Breast epithelium (tissue), 4 donors: ENCODE measurements at regions not wholly inside any gene's neighbourhood (a gene's known extent, or its start where the extent isn't known, plus 50 kb on each side); places are given as distances from the start of the nearest gene placed in this dataset.

Experiments
- DNase-seq, 2 donors: peaks; one replicate each; pipeline ENCODE4 v3.0.0-alpha.2; 2019; ENCODE audit warnings: low spot score in 2 of 2
- H3K27ac ChIP-seq, 2 donors: fragments of 200-600 bp; sonication (generic) in 1 of 2; one replicate each; pipeline ENCODE4 v1.5.1; 2016 to 2019; ENCODE audit warnings: mild to moderate bottlenecking in 1 of 2
- H3K27me3 ChIP-seq, 2 donors: fragments of 200-600 bp; sonication (generic) in 1 of 2; one replicate each; pipeline versions ENCODE4 v1.5.1 to v1.6.0; 2017 to 2019; ENCODE audit warnings: control low read depth in 1 of 2, mild to moderate bottlenecking in 1 of 2
- H3K36me3 ChIP-seq: fragments of 200-600 bp; one replicate; pipeline ENCODE4 v1.5.1; 2019
- H3K4me1 ChIP-seq, 2 donors: fragments of 200-600 bp; sonication (generic); one replicate each; pipeline ENCODE4 v1.5.1; 2016 to 2019; ENCODE audit warnings: control low read depth in 1 of 2
- H3K4me3 ChIP-seq, 3 donors: fragments of 200-600 bp; sonication (generic); 1 replicate in 2 of 3; 2 replicates in 1 of 3; pipeline ENCODE4 v1.5.1; 2016 to 2019; ENCODE audit warnings: mild to moderate bottlenecking in 3 of 3, moderate library complexity in 2 of 3
- H3K9me3 ChIP-seq, 2 donors: fragments of 200-600 bp; sonication (generic) in 1 of 2; one replicate each; pipeline ENCODE4 v1.5.1; 2016 to 2019; ENCODE audit warnings: control low read depth in 1 of 2
- POLR2A ChIP-seq: fragments of 450-650 bp; IDR thresholded peaks from one replicate; pipeline ENCODE4 v1.6.1; 2016; ENCODE audit warnings: antibody characterized with exemption, mild to moderate bottlenecking, moderate library complexity
- POLR2AphosphoS5 ChIP-seq, 3 donors: sonication (generic); formaldehyde crosslinking; IDR thresholded peaks; one replicate each; pipeline ENCODE4 v1.6.1; 2017; ENCODE audit warnings: antibody characterized with exemption in 3 of 3
- intact Hi-C: fragments of 100-400 bp; cut with DNase I; formaldehyde crosslinking; loops from one replicate; pipeline ENCODE4 v1.15.1; 2023; ENCODE audit warnings: low total_unique reads
- TF ChIP-seq, protein P1 (sequence below), 3 donors: fragments of 450-650 bp; IDR thresholded peaks; one replicate each; pipeline ENCODE4 v1.5.1; 2016 to 2017; ENCODE audit warnings: antibody characterized with exemption in 3 of 3, mild to moderate bottlenecking in 3 of 3, moderate library complexity in 3 of 3

DNA sequence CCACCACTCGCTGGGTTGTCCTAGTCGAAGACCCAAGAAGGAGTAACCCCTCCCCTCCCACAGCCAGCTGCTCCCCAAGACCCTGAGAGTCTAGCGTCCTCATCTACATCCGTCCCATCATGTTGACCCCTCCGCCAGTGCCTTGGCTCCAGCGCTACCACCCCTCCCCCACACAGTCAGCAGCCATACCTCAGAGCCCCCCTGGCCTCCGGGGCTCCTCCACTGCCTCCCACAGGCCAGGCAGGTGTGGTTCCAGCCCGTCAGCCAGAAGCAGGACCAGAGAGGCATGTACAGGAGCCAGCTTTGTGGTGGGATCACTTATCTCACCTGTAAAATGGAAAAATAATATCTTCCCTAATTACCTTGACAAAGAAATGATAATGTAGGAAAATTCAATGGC lies 51.5 kb upstream of the PHF21B start:
- H3K27ac ChIP-seq: no peak overlapping the region
- DNase-seq: no peak
- no peaks in the 10 kb centered on the region for H3K4me1 ChIP-seq
- TF ChIP-seq POLR2AphosphoS5 (IDR thresholded peaks at IDR 0.05) (no peak), POLR2A (no peak)
- TF ChIP-seq, protein P1, sequence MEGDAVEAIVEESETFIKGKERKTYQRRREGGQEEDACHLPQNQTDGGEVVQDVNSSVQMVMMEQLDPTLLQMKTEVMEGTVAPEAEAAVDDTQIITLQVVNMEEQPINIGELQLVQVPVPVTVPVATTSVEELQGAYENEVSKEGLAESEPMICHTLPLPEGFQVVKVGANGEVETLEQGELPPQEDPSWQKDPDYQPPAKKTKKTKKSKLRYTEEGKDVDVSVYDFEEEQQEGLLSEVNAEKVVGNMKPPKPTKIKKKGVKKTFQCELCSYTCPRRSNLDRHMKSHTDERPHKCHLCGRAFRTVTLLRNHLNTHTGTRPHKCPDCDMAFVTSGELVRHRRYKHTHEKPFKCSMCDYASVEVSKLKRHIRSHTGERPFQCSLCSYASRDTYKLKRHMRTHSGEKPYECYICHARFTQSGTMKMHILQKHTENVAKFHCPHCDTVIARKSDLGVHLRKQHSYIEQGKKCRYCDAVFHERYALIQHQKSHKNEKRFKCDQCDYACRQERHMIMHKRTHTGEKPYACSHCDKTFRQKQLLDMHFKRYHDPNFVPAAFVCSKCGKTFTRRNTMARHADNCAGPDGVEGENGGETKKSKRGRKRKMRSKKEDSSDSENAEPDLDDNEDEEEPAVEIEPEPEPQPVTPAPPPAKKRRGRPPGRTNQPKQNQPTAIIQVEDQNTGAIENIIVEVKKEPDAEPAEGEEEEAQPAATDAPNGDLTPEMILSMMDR (IDR thresholded peaks at IDR 0.05): no peak
- intact Hi-C loops: no loop called here
- no peak overlapping the region for H3K4me3 ChIP-seq
- no peaks in the 10 kb centered on the region for H3K36me3 ChIP-seq
- H3K9me3 ChIP-seq: no peaks in the 10 kb centered on the region
- H3K27me3 ChIP-seq: no peaks in the 10 kb centered on the region

DNA sequence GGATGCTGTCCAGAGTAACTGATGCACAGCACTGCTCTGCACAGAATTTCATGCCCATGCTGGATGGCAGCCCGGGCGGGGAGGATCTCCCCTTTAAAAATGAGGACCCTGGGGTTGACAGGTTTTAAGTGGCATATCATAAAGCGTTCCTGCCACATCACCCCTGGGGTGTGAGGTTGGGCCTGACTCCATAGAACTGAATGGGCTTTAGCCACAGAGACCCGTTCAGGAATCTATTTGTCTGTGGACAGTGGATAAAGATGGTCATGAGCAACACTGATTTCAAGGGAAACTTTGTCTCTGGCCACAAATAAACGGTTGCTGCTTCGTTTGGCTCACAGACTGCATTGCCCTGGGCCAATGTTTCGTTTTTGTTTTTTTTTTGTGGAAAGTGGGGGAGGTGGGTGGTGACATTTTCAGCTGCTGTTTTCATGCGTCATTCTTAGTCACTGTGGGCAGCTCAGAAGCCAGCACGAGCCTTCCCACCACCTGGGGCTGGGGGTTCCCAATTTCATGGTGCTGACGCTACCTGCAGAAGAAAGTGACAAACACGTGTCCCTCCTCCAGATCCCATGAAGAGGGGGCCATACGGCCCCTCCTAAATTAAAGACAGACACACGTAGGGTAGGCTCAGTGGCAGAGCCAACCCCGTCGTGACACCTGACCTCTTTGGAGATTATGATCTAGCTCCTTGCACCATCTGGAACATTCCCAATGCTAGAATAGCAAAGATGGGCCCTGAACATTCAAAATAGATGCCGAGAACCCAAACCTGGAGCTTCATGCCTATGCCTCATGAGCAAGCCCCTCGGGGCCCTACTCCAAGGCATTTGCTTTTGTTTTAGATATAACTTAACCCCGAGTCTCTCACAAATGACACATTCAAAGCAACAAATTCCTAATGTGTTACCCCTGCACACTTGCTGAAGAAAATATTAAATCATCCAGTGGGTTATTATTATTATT lies 54.8 kb upstream of the PHF21B start:
- Histone ChIP-seq H3K4me1 (no peaks in the 10 kb centered on the region), H3K27ac (no peak overlapping the region), H3K36me3 (no peaks in the 10 kb centered on the region), H3K27me3 (no peaks in the 10 kb centered on the region), H3K9me3 (no peaks in the 10 kb centered on the region), H3K4me3 (no peak overlapping the region)
- TF ChIP-seq POLR2AphosphoS5 (IDR thresholded peaks at IDR 0.05) (no peak), POLR2A (no peak)
- TF ChIP-seq, protein P1 (IDR thresholded peaks at IDR 0.05): no peak
- intact Hi-C loops: no loop called here
- no peak for DNase-seq

DNA sequence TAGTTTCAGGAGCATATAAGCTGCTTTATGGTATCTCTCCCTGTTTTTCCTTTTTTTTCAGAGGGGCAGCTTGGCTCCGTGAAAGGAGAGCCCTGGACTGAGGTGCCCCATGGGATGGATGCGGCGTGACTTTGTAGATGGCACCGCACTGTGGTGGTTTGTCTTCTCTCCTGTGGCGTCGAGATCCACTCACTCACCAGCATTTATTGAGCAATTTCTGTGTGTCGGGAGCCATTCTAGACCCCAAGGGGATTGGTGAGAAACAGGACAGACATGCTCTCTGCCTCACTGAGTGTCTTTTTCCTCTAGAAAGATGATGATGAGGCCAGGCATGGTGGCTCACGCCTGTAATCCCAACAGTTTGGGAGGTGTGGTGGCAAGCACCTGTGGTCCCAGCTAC lies 55.9 kb upstream of the PHF21B start:
- Histone ChIP-seq H3K27ac (no peak overlapping the region), H3K4me3 (no peak overlapping the region), H3K27me3 (peaks cover 0 to 7% of the 10 kb centered on the region in 2 donors), H3K9me3 (no peaks in the 10 kb centered on the region), H3K36me3 (no peaks in the 10 kb centered on the region), H3K4me1 (no peaks in the 10 kb centered on the region)
- no peak for TF ChIP-seq POLR2AphosphoS5 (IDR thresholded peaks at IDR 0.05)
- TF ChIP-seq, protein P1 (IDR thresholded peaks at IDR 0.05): no peak
- no peak for TF ChIP-seq POLR2A
- no peak for DNase-seq
- intact Hi-C loops: no loop called here

DNA sequence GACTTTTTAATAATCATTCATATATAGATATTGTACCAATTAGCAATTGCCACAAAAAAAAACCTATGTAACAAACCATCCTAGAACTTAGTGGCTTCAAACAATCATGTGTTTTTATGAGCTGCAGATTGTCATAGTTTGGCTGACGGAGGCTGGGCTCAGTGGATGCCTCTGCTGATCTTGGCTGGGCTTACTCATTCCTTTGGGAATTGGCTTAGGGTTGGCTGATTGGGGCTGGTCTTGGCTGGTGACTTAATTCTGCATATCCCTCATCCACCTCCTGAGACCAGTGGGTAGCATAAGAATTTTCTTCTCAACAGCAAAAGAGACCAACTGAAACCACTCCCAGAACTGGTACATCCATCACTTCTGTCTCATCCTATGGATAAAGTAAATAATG lies 57.9 kb upstream of the PHF21B start:
- Histone ChIP-seq H3K27me3 (peaks cover 0 to 27% of the 10 kb centered on the region in 2 donors), H3K9me3 (no peaks in the 10 kb centered on the region), H3K4me3 (no peak overlapping the region), H3K4me1 (no peaks in the 10 kb centered on the region), H3K27ac (no peak overlapping the region), H3K36me3 (no peaks in the 10 kb centered on the region)
- no peak for DNase-seq
- intact Hi-C loops: no loop called here
- TF ChIP-seq POLR2A: no peak
- no peak for TF ChIP-seq POLR2AphosphoS5 (IDR thresholded peaks at IDR 0.05)
- TF ChIP-seq, protein P1 (IDR thresholded peaks at IDR 0.05): no peak

DNA sequence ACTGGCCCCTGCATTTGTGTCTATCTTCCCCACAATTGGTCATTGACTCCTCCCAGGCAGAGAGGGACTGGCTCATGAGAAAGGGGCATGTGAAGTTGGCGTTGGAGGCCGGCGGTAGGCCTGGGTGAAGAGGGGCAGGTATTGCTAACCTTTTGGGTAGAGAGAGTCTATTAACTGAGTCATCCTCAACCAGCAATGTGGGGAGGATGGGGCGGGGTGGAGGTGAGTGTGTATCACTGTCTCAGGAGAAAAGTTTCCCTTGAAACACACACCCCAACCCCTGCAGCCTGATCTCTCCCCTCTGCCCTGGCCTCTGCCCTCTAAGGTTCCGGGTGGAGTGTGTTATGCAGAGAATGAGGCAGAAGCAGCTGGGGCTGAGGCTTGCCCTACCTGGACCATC lies 60.1 kb upstream of the PHF21B start:
- intact Hi-C loops: no loop called here
- Histone ChIP-seq H3K36me3 (no peaks in the 10 kb centered on the region), H3K27ac (no peak overlapping the region), H3K4me1 (no peaks in the 10 kb centered on the region), H3K9me3 (no peaks in the 10 kb centered on the region), H3K27me3 (peaks cover 0 to 45% of the 10 kb centered on the region in 2 donors), H3K4me3 (no peak overlapping the region)
- TF ChIP-seq POLR2A (no peak), POLR2AphosphoS5 (IDR thresholded peaks at IDR 0.05) (no peak)
- TF ChIP-seq, protein P1 (IDR thresholded peaks at IDR 0.05): no peak
- DNase-seq: no peak
